Endothelial cell (in vitro differentiated cells): ENCODE measurements at regions not wholly inside any gene's neighbourhood (a gene's known extent, or its start where the extent isn't known, plus 50 kb on each side); places are given as distances from the start of the nearest gene placed in this dataset.

ENCODE experiments used
- DNase-seq: peaks from one replicate; pipeline ENCODE4 v3.0.0; 2021; ENCODE audit warnings: low spot score
- H3K27ac Mint-ChIP-seq: one replicate; pipeline ENCODE4 v1.8.0; 2021; ENCODE audit warnings: mixed read lengths, inconsistent platforms; ENCODE audit not compliant: unreplicated experiment
- H3K27me3 Mint-ChIP-seq: one replicate; pipeline ENCODE4 v1.8.0; 2021; ENCODE audit warnings: mild to moderate bottlenecking, moderate library complexity, mixed read lengths, inconsistent platforms; ENCODE audit not compliant: unreplicated experiment
- H3K36me3 Mint-ChIP-seq: one replicate; pipeline ENCODE4 v1.8.0; 2021; ENCODE audit warnings: mild to moderate bottlenecking, low read depth, mixed read lengths, inconsistent platforms; ENCODE audit not compliant: unreplicated experiment
- H3K4me1 Mint-ChIP-seq: one replicate; pipeline ENCODE4 v1.8.0; 2021; ENCODE audit warnings: mild to moderate bottlenecking, mixed read lengths, inconsistent platforms; ENCODE audit not compliant: unreplicated experiment
- H3K4me3 Mint-ChIP-seq: one replicate; pipeline ENCODE4 v1.8.0; 2021; ENCODE audit warnings: mild to moderate bottlenecking, mixed read lengths, inconsistent platforms; ENCODE audit not compliant: unreplicated experiment
- H3K9me3 Mint-ChIP-seq: one replicate; pipeline ENCODE4 v1.8.0; 2021; ENCODE audit warnings: mixed read lengths, inconsistent platforms; ENCODE audit not compliant: unreplicated experiment
- CTCF ChIP-seq: fragments of 200-600 bp; sonication (generic); IDR thresholded peaks from one replicate; pipeline ENCODE4 v1.5.0; 2021; ENCODE audit warnings: antibody characterized with exemption; ENCODE audit not compliant: unreplicated experiment

DNA sequence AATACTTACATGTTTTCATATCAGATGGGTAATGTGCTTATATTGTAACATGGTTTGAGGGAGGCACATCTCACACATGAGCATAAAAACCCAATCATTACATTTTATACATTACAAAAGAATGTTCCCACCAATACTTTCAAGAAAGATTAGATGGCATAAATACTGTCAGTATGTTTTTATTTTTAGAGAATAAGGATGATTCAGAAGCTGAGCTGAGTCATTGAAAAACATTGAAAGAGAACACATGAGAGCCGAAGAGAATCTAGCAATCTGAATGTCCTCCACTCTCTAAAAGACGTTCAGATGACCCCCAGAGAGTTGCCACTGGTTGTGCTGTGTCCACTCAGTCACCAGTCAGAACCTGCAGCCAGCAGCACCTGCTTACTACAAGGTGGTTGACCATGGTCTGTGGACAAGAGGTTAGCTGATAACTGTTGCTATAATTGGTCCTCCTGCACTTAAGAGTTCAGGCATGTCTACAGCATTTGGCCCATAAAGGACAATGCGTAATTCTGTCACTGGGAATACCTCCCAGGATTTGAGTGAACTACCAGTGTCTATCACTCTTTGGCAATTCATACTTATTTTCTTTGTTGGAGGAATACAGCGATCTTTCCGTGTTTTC lies 382.2 kb upstream of the IGFBP7 start:
- no peak for DNase-seq
- Mint-ChIP-seq H3K9me3 (no peaks in the 10 kb centered on the region), H3K27me3 (no peaks in the 10 kb centered on the region), H3K4me3 (no peak overlapping the region), H3K27ac (no peak overlapping the region), H3K4me1 (peaks cover 6% of the 10 kb centered on the region), H3K36me3 (no peaks in the 10 kb centered on the region)
- TF ChIP-seq CTCF = no peak

GRCh38 chr4:57491388-57491787 lies 381.2 kb upstream of the IGFBP7 start:
- Mint-ChIP-seq H3K4me1 (peaks cover 6% of the 10 kb centered on the region), H3K9me3 (no peaks in the 10 kb centered on the region), H3K36me3 (no peaks in the 10 kb centered on the region), H3K4me3 (no peak overlapping the region), H3K27me3 (no peaks in the 10 kb centered on the region), H3K27ac (no peak overlapping the region)
- TF ChIP-seq CTCF = no peak
- DNase-seq = no peak

GRCh38 chr4:57490520-57491255 lies 380.5 kb upstream of the IGFBP7 start:
- H3K4me3 Mint-ChIP-seq = no peak overlapping the region
- H3K27me3 Mint-ChIP-seq = no peaks in the 10 kb centered on the region
- H3K9me3 Mint-ChIP-seq = no peaks in the 10 kb centered on the region
- peaks cover 6% of the 10 kb centered on the region for H3K4me1 Mint-ChIP-seq
- TF ChIP-seq CTCF = no peak
- H3K27ac Mint-ChIP-seq = no peak overlapping the region
- H3K36me3 Mint-ChIP-seq = no peaks in the 10 kb centered on the region
- DNase-seq = no peak

- Mint-ChIP-seq H3K27ac (no peak overlapping the region), H3K27me3 (no peaks in the 10 kb centered on the region), H3K36me3 (no peaks in the 10 kb centered on the region), H3K9me3 (no peaks in the 10 kb centered on the region), H3K4me1 (no peaks in the 10 kb centered on the region), H3K4me3 (no peak overlapping the region)
- DNase-seq = no peak
- TF ChIP-seq CTCF = no peak
These were observed 378.4 kb upstream of the IGFBP7 start for GRCh38 chr4:57488366-57489162.
